ENCODE measurements at regions not wholly inside any gene's neighbourhood (a gene's known extent, or its start where the extent isn't known, plus 50 kb on each side); places are given as distances from the start of the nearest gene placed in this dataset.

DNA sequence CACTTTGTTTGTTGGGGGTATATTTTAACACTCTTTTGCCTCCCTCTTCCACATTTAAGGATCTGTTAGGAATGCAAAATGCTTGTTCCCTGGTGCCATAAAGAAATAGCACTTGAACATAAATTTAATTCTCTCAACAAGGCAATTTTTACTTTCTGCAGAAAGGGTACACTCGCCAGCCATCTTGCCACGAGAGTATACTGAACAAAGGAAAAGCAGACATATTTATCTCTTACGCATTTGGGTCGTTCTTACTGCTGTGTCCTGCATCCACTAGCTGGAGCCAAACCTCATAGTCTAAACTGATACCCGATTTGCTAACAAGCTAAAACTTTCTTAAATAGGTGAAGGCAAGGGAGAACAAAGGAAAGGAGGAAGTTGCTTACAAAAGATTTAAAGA, 129.5 kb downstream of the B3GNT2 start:
- no peak for TF ChIP-seq POLR2AphosphoS5 (IDR thresholded peaks at IDR 0.05)
- TF ChIP-seq, protein P1, sequence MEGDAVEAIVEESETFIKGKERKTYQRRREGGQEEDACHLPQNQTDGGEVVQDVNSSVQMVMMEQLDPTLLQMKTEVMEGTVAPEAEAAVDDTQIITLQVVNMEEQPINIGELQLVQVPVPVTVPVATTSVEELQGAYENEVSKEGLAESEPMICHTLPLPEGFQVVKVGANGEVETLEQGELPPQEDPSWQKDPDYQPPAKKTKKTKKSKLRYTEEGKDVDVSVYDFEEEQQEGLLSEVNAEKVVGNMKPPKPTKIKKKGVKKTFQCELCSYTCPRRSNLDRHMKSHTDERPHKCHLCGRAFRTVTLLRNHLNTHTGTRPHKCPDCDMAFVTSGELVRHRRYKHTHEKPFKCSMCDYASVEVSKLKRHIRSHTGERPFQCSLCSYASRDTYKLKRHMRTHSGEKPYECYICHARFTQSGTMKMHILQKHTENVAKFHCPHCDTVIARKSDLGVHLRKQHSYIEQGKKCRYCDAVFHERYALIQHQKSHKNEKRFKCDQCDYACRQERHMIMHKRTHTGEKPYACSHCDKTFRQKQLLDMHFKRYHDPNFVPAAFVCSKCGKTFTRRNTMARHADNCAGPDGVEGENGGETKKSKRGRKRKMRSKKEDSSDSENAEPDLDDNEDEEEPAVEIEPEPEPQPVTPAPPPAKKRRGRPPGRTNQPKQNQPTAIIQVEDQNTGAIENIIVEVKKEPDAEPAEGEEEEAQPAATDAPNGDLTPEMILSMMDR (IDR thresholded peaks at IDR 0.05) = no peak
- no peak for TF ChIP-seq POLR2A (IDR thresholded peaks at IDR 0.05)
